CD4-positive, alpha-beta T cell treated with Interleukin-4 for 4 hours (primary cell): ENCODE measurements at regions not wholly inside any gene's neighbourhood (a gene's known extent, or its start where the extent isn't known, plus 50 kb on each side); places are given as distances from the start of the nearest gene placed in this dataset.

Experiments used
- DNase-seq: peaks from one replicate; pipeline ENCODE4 v3.0.0-alpha.2; 2020

DNA sequence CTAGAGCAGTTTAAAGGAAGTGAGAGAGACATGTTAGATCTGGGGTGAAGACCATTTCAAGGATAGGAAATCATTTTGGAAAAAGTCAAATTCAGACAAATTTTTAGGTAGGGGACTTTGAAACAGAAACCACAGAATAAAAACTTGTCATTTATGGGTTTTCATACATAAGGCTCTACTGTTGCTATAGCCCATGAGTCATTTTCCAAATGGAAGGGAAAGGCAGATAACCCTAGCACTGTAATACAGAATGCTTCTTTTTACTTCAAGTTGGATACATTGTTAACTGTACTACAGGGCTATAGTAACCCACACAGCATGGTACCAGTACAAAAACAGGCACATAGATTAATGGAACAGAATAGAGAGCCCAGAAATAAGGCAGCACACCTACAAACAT is 455.4 kb downstream of the EBF1 start:
- DNase-seq, result no peak

GRCh38 chr5:158643840-158644239 is 455.9 kb downstream of the EBF1 start:
- no peak for DNase-seq

GRCh38 chr5:158642879-158643278 is 456.8 kb downstream of the EBF1 start:
- DNase-seq, result no peak

DNA sequence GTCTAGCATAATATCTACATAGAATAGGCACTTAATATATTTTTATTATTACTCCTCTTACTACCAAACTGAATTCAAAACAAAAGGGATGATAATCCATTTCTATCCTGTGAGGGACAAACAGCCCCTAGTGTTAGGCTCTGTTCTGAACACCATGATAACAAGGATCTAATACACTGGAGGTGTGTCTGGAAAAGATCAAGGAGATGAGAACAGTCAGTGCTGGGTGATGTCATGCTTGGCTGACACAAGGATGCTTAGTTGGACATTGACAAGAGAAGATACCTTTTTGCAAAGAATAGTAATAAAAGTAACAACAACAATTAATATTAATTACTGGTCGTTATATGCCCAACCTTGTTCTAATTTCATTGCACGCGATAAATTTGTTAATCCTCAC is 458.7 kb downstream of the EBF1 start:
- DNase-seq, result no peak

DNA sequence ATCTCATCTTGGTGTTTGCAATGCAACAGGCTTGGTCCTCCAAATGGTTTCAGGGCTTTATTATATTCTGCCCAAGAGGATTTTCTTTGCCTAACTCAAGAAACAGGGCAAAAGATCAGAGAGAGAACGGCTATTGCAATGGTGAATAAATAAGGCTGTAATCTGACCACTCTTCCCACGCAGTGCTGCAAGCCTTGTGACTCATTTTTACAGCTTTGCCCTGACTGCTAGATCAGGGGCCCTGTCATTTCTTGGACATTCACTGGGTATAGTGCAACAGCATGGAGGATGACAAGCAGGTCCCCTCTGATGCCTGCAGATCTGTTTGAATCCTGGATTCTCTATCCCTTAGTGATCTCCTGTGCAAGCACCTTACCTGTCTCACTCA is 459.1 kb downstream of the EBF1 start:
- no peak for DNase-seq

- no peak for DNase-seq
These were observed 459.7 kb downstream of the EBF1 start for GRCh38 chr5:158639881-158640592.

DNA sequence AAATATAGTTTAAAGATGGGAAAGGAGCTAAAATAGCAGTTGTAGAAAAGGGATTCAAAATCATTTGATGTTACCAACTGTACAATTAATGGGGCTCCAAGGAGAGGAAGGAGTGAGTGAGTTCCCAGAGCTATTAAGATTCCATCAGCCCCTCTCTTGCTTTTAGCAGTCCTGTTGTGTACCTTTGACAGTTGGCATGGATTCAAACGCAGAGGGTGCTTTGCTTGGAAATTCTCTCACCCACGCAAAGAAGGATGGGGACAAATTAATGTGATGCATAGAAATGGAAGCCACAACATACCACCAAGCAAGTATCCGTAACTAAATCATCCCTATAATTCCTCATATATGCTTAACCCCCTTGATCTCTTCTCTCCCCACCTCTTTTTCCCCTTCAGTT is 461.3 kb downstream of the EBF1 start:
- DNase-seq, result no peak

- DNase-seq, result no peak
These were observed 462.7 kb downstream of the EBF1 start for GRCh38 chr5:158637039-158637438.

- no peak for DNase-seq
These were observed 464.2 kb downstream of the EBF1 start for GRCh38 chr5:158635565-158635964.

- DNase-seq, result no peak
These were observed 465.0 kb downstream of the EBF1 start for GRCh38 chr5:158634714-158635113.

DNA sequence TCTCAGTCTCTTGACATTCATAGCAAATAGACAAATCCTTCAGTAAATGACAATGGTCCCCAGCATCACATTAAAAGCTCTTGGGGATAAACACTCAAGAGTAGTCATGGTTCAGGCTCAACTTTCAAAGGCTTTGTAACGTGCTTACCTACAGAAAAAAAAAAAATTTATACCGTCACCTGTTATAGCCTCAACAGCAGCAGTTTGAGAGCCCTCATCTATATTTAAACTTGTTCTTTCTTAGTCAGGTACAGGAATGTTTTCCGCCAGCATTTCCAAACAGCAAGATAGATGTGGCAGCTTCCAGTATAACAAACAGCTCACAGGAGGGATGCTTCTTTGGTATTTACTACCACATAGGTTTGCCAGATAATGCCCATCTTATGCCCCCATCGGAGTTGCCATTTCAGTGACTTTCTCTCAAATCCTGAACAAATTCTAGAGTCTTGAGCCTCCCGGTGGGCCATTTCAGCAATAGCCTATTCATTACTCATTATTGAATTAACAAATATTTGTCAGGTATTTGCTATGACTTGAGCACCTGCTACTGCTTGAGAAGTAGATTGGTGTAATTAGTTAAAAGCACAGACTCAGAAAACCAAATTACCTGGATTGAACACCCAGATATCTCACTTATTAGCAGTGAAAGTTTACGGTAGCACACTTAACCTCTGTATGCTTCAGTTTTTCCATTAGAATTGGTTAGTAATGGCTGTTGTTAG is 470.0 kb downstream of the EBF1 start:
- DNase-seq, result no peak

DNA sequence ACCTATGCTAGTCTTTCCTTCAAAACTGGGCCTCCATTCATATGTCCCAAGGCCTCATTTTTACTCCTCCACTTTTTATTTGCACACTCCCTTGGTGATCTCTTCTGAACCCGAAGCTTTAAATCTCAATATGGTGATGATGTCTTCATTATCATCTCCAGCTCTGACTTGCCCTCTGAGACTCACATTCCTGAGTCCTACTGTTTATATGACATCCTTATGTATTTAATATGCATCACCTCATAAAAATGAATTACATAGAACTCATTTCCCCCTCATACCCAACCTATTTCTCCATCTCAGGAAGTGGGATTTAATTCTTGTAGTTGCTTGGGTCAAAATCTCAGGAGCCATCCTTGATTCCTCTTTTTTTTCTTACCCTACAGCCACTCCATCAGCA is 473.0 kb downstream of the EBF1 start:
- DNase-seq, result no peak

GRCh38 chr5:158623971-158624370 is 475.7 kb downstream of the EBF1 start:
- DNase-seq, result no peak

DNA sequence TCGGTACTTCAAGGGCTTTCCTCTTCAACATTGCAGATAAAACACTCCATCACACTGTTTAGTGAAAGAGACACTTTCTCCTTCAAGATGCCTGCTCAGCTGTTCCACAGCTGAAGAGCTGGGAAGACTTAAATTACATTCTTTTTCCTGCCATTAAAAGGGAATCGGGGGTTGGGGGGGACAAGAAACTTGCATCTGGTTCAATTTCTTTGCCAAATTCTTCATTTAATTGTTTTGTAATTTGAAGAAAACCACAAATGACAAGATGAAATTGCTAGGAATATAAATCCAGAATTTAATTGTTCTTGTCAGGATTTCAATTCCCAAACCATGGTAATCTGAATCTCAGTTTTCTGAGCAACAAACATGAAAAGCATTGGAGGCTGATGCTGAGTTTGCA is 478.3 kb downstream of the EBF1 start:
- no peak for DNase-seq

DNA sequence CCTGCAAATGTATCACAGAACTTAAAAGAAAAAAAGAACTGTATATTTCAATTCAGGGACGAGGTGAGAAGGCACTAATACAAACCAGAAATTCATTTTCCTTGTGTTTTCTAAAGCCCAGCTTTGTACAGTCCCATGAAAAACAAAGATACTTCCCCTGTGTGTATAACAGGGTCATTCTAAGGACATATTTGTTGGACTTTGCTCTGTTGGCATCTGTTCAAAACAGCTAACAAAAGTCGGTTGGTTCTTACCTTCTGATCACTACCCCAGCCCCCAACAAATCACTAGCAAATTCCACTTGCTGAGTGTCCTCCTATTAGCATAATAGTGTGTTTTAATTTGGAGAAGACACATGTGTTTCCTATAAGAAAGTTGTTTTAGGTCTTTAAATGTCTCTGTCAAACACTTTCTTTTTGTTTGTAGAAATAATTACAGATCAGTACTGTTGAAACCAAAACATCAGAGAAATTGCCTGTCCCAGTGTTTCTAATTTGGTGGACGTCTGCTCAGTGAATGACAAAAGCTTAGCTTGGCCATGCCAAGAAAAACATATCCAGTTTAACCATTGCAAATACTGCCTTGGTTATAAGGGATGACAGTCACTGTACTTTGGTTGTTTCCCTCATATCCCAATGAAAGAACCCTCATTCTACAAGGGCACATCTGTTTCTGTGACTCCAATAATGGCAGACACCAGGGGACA is 480.5 kb downstream of the EBF1 start:
- no peak for DNase-seq

DNA sequence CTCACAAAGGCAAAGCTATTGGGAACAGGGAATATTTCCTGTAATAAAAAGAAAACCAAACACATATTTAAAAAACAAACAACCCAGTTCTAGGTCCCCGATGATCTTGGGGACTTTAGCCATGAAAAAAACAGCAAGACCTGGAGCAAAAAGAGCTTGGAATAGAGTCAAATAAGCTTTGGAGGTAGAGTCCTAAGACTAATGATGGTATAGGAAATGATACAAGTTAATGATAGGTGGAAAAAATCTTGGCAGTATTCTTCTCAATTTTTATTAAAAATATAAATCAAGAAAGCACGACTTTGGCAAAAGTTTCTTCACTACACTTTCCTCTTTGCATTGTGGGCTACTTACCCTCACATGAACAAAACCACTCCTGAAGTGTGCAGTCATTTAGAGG is 481.5 kb downstream of the EBF1 start:
- DNase-seq, result no peak

GRCh38 chr5:158616707-158617106 is 483.0 kb downstream of the EBF1 start:
- no peak for DNase-seq

DNA sequence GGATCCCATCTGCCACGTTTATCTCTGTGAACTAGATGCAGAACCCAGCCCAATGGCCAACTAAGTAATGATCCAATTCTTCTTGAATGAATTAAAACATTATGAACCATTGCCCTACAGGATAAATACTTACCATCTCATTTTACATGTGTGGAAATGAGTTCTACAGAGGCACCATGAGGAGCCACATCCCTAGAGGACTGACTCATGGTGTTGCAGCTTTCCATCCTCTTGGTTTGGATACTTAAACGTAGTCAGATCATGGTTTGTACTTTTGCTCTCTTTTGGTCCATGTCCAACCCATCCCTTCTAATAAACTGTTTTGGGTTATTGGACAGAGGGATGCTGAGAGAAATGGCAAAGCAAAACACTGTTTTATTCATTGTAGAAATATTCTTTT is 484.8 kb downstream of the EBF1 start:
- DNase-seq, result no peak

GRCh38 chr5:158611581-158611980 is 488.1 kb downstream of the EBF1 start:
- no peak for DNase-seq

DNA sequence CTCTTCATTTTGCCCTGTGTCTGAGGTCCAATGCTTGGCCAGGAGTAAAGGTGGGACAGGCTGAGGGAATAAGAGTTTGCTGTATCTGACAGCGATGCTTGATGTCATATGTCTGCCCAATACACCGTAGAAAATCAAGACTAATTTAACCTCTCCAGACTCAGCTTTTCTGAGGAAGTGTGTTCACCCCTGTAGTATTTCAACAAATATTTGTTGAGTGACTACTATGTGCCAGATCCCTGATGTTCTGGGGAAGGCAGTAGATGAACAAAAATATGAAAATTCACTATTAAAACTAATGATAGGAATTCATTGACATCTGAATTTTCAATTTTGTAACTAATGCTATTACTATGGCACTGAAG is 489.7 kb downstream of the EBF1 start:
- no peak for DNase-seq

DNA sequence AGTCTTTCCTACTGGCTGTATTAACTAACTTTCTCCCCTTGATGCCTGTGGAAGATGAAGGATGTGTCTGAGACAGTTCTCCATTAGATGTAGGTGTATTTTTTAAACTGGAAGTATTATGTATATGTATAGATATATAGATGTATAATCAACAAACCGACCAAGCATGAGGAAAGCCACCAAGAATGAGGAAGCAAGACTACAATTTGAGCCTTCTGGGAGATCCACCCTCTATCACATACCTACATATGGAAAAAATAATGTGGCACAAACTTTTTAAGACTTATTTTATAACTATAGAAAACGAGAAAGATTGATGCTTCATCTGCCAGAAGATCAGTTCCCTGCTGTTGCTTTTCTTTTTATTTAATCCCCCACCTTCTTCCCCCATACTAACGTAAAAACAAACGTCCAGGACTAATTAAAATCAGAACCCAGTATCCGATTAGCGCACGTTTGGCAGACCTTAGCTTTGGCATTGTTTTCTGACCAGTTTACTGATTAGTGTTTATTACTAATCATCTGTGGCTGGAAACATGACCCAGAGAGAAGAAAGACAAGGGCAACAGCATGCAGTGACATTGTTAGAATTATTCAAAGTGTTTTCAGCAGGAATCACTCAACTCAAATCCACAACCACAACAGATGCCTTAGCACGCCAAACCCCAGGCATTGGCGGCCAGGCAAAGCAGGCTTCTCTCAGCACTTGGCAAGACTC is 490.2 kb downstream of the EBF1 start:
- no peak for DNase-seq

- no peak for DNase-seq
These were observed 492.6 kb downstream of the EBF1 start for GRCh38 chr5:158607088-158607487.

GRCh38 chr5:158606233-158606632 is 493.5 kb downstream of the EBF1 start:
- no peak for DNase-seq

DNA sequence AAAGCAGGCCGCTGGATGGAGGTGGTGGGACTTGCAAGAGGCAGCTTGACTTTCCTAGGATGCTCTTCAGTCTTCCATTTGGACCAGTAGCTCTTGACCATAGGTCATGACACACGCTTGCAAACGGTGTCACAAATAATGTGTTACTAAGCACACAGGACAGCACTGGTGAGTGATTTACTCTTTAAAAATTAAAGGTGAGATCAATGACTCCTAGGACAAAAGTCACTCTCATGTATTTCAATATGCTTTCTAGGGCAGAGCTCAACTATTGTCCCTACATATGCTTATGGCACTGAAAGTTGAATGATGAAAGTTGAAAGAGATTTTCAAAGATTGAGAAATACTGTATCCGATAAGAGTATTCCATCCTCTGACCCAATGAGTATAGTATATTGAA is 496.7 kb downstream of the EBF1 start:
- DNase-seq, result no peak
